ENCODE measurements at regions not wholly inside any gene's neighbourhood (a gene's known extent, or its start where the extent isn't known, plus 50 kb on each side); places are given as distances from the start of the nearest gene placed in this dataset.
A peak's percentile ranks its signal among the peaks of the same experiment; 100 is the strongest.
"Not testable (repeated sequence)": the region's sequence is repeated elsewhere in the genome, so short reads cannot be mapped to it uniquely, and the experiment has no call there.

DNA sequence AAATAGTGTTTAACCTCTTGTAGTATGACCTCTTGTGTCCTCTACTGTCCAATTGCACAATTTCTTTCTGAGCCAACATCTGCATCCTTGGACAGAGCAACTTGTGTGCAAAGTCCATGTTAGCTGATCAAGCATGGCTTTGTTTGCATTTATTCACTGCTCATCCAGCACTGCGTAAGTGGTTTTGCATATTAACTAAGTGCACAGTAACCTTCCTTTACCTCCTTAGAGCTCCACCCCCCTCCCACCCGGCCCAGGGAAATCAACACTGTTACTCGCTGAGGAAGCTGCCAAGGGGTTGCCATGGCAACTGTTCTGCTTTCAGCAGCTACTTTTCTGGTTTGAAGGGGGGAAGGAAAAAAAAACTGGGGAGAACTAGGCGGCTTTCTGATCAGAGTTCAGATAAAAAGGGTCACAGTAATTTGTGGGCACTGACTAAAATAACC is 153.5 kb upstream of the KLF12 start:
- DNase-seq (ENCODE audit: low read depth): peak; percentile 31

- no peak for DNase-seq (ENCODE audit: low read depth)
Observed at GRCh38 chr13:74280795-74281490, 146.7 kb upstream of the KLF12 start.

- DNase-seq (ENCODE audit: low read depth): no peak
Observed at GRCh38 chr13:74280093-74280794, 146.0 kb upstream of the KLF12 start.

GRCh38 chr13:74278901-74279300 is 144.7 kb upstream of the KLF12 start:
- no peak for DNase-seq (ENCODE audit: low read depth)

GRCh38 chr13:74274916-74275315 is 140.7 kb upstream of the KLF12 start:
- DNase-seq (ENCODE audit: low read depth): no peak

DNA sequence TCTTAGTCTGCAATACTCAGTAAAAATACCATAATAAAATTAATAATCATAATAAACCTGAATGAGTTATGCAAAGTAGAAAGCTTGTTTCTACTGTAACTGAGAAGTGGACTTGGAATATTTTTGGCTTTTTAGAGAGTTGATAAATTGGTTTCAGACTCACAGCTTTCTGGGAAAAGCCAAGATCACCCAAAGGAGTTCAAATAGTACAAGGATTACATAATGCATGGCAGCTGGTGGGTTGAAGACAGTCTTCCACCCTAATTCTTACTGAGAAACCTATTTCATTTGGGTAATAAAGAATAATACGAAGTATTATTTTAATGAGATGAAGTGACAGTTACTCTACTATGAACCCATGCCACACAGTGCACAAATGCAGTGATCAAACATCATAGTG is 139.4 kb upstream of the KLF12 start:
- no peak for DNase-seq (ENCODE audit: low read depth)

GRCh38 chr13:74272826-74273225 is 138.6 kb upstream of the KLF12 start:
- DNase-seq (ENCODE audit: low read depth): no peak

- no peak for DNase-seq (ENCODE audit: low read depth)
Observed at GRCh38 chr13:74270018-74270417, 135.8 kb upstream of the KLF12 start.

DNA sequence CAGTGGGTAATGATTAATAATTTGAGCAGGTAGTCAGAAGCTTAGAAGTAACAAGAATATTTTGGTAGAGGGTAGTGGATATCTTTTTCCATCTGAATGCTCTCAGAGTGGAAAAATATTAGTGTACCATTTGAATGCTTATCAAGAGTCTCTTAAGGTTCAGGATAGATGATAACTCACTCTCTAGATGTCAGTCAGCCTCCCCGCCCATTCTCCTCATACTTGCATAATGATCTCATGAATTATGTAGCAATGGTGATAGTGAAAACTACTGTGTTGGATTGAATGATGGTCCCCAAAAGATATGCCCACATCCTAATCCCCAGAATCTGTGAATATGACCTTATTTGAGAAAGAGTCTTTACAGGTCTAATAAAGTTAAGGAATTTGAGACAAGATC is 132.7 kb upstream of the KLF12 start:
- DNase-seq (ENCODE audit: low read depth): no peak

DNA sequence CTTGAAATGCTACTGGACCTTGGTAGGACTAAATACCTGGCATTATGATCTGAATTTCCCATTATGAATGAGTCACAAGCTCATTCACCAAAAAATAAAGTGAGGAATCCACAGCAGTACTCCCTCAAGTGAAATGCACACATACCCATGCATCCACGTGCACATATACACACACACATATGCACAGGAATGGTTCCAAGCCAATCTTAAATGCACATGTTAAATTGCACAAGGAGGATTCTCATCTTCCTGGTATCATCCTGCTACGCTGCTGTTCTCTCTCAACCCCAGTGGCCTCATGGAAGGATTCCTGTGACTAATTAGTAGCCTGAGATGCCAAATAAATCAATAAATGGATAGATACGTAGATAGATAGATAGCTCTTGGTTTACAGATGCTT is 132.1 kb upstream of the KLF12 start:
- no peak for DNase-seq (ENCODE audit: low read depth)

GRCh38 chr13:74264333-74264732 is 130.1 kb upstream of the KLF12 start:
- no peak for DNase-seq (ENCODE audit: low read depth)

DNA sequence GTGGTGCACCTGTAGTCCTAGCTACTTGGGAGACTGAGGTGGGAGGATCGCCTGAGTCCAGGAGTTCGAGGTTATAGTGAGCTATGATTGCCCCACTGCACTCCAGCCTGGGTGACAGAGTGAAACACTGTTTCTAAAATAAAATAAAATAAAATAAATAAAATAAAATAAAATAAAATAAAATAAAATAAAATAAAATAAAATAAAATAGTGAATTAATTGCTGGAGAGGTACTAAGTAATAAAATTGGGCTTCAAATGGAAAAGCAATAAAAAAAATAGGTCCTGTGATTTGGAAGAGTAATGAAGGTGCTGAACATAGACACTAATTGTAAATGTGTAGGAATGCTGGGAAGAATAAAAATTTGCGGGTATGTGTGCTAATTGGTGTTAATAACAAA is 126.2 kb upstream of the KLF12 start:
- DNase-seq (ENCODE audit: low read depth): not testable (repeated sequence)

DNA sequence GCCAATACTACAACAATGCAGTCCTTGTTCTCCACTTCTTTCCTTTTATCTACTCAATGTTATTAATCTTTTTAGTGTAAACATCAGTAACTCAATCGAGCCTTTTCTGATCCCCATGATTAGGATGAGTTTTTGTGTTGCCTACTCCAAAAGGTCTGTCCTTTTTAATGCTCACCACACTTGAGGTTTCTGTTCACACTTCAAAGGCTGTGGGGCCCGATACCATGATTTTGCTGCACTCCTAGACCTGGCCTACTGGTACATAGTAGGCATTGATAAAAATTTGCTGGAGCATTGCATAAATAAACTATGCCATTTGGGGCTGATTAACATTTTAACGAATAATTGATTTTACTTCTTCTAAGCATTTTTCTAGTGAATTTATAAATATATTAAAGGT is 125.4 kb upstream of the KLF12 start:
- no peak for DNase-seq (ENCODE audit: low read depth)

GRCh38 chr13:74258961-74259360 is 124.8 kb upstream of the KLF12 start:
- DNase-seq (ENCODE audit: low read depth): no peak

DNA sequence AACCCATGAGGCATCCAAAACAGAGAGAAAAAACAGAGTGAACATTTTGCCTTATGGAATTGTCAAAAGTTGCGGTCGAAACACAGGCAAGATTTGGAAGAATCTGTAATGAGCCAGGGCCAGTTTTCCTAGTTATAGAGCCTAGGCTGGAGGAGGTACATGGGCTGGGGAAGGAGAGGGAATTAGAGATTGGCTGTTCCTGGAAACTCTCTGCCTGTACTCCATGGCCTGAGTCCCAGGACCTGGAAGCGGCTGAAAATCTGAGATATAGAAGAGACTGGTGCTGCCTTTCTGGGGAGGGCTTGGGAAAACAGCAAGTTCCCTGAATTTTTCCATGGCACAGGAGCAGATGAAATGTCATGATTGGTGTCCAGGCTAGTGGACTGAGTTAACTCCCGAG is 122.8 kb upstream of the KLF12 start:
- no peak for DNase-seq (ENCODE audit: low read depth)

- DNase-seq (ENCODE audit: low read depth): no peak
Observed at GRCh38 chr13:74253161-74253560, 119.0 kb upstream of the KLF12 start.

DNA sequence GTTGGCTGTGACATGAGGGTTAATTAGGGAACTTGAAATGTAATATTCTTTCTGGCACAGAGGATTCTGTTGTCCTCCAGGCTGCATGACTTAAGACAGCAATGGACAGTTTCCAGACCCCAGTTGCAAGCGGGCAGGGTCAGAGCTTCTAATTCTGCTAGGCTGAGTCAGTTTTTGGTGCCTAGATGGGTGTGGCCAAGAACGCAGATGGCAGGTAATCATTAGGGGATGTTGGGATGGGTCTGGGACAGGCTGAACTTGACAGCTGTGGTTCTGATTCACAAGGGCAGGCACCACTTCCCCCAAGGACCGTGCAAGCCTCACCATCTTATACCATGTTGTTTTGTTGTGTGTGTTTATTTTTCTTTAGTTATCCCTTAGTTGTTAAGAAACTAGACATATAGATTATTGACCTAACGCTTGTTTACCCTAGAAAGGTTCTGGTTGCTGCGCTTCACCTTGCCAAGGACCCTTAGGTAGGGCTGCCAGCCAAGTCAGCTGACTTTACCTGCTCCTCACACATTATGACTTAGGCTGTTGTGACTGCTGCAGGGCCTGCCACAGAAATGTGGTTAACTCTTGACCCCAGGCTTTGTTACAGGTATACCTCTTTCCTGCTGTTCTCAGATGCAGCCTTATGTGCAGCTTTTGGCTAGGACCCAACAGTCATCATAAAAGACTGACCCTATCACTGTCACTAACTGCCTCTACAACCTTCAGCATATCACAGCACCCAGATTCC is 117.7 kb upstream of the KLF12 start:
- DNase-seq (ENCODE audit: low read depth): no peak

- DNase-seq (ENCODE audit: low read depth): no peak
Observed at GRCh38 chr13:74250738-74251190, 116.6 kb upstream of the KLF12 start.

GRCh38 chr13:74248477-74248876 is 114.3 kb upstream of the KLF12 start:
- no peak for DNase-seq (ENCODE audit: low read depth)

GRCh38 chr13:74246487-74246886 is 112.3 kb upstream of the KLF12 start:
- DNase-seq (ENCODE audit: low read depth): no peak

DNA sequence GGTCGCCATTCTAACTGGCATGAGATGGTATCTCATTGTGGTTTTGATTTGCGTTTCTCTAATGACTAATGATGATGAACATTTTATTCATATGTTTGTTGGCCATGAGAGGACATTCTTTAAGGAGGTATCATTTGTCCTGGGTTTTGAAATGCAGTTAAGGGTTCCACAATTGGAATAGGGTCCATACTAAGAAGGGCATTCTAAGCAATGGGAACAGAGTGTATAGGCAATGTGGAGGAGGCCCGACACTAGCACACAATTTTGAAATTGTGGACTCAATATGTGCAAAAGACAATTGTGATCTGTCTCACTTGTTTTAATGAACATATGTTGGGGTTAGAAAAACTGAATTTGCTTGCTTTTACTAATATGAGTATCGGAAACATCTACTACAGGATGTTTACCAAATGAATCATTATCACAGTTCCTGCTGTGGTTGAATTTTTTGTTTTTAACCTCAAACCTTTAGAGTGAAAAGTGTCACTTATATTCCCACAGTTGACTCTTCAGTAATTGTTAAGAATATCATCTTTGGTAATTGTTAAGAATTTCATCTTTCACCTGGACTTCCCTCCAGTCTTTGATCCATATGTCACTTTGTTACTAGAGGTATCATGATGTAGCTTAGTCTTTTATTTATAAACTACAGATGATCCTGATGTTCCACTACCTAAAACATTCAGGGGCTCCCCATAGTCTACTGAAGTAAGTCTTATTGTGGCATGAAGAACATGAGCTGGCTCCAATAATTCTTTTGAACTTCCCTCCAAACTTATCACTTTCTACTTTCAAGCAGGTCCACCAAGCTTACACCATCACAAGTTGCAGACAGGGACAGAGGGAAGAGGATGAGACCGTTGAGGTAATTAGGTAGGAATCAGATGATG is 109.7 kb upstream of the KLF12 start:
- DNase-seq (ENCODE audit: low read depth): no peak

GRCh38 chr13:74241343-74241742 is 107.1 kb upstream of the KLF12 start:
- not testable (repeated sequence) for DNase-seq (ENCODE audit: low read depth)

Data from stimulated activated CD8-positive, alpha-beta memory T cell treated with anti-CD3 and anti-CD28 coated beads, Interleukin-15, amount 100 ng/mL, for 24 hours (primary cell).